Naive B cell (primary cell): ENCODE measurements at regions not wholly inside any gene's neighbourhood (a gene's known extent, or its start where the extent isn't known, plus 50 kb on each side); places are given as distances from the start of the nearest gene placed in this dataset.

Experiments used
- ATAC-seq, 2 donors: fragments of 150-1000 bp; cut with Tn5 transposase; 2 replicates each; pipeline ENCODE4 v1.10.0; 2021; ENCODE audit warnings: low read depth in 2 of 2, mild to moderate bottlenecking in 2 of 2, moderate library complexity in 2 of 2
- DNase-seq: peaks from one replicate; pipeline ENCODE4 v3.0.0; 2022
- H3K27ac Mint-ChIP-seq, 6 donors: one replicate each; pipeline ENCODE4 v1.8.0; 2020 to 2022; ENCODE audit warnings: mild to moderate bottlenecking in 6 of 6, mixed read lengths in 6 of 6, moderate library complexity in 5 of 6, inconsistent platforms in 2 of 6
- H3K27me3 Mint-ChIP-seq, 3 donors: one replicate each; pipeline ENCODE4 v1.8.0; 2021 to 2022; ENCODE audit warnings: mixed read lengths in 3 of 3, mild to moderate bottlenecking in 1 of 3
- H3K36me3 Mint-ChIP-seq, 2 donors: one replicate each; pipeline ENCODE4 v1.8.0; 2020 to 2022; ENCODE audit warnings: mixed read lengths in 2 of 2, inconsistent platforms in 1 of 2, mild to moderate bottlenecking in 1 of 2
- H3K4me1 Mint-ChIP-seq, 3 donors: one replicate each; pipeline ENCODE4 v1.8.0; 2020 to 2022; ENCODE audit warnings: mixed read lengths in 3 of 3, inconsistent platforms in 1 of 3, mild to moderate bottlenecking in 1 of 3, moderate library complexity in 1 of 3
- H3K4me3 Mint-ChIP-seq, 8 donors: one replicate each; pipeline ENCODE4 v1.8.0; 2020 to 2022; ENCODE audit warnings: mild to moderate bottlenecking in 8 of 8, mixed read lengths in 8 of 8, moderate library complexity in 8 of 8, inconsistent platforms in 2 of 8
- H3K9me3 Mint-ChIP-seq, 7 donors: one replicate each; pipeline ENCODE4 v1.8.0; 2020 to 2022; ENCODE audit warnings: mixed read lengths in 7 of 7, mild to moderate bottlenecking in 5 of 7, inconsistent platforms in 2 of 7, moderate library complexity in 1 of 7

GRCh38 chr2:43105586-43106558, 120.5 kb downstream of the ZFP36L2 start:
- no peaks in the 10 kb centered on the region for H3K27me3 Mint-ChIP-seq
- ATAC-seq (peak; percentile 50 to 53), DNase-seq (peak; percentile 65)
- peak overlapping the region; percentile 97 to 100 (median 100) for H3K27ac Mint-ChIP-seq
- peak overlapping the region in 7 of 8 donors; percentile 50 to 89 (median 81) for H3K4me3 Mint-ChIP-seq
- peaks cover 49 to 71% (median 70%) of the 10 kb centered on the region in 3 donors for H3K4me1 Mint-ChIP-seq
- peaks cover 0 to 5% of the 10 kb centered on the region in 2 donors for H3K36me3 Mint-ChIP-seq
- peaks cover 0 to 2% (median 0%) of the 10 kb centered on the region in 7 donors for H3K9me3 Mint-ChIP-seq

- Mint-ChIP-seq H3K9me3 (peaks cover 0 to 2% (median 0%) of the 10 kb centered on the region in 7 donors), H3K4me1 (peaks cover 52 to 63% (median 62%) of the 10 kb centered on the region in 3 donors), H3K4me3 (peak overlapping the region in 1 of 8 donors; percentile 35), H3K36me3 (peaks cover 0 to 5% of the 10 kb centered on the region in 2 donors), H3K27me3 (peaks cover 0 to 6% (median 0%) of the 10 kb centered on the region in 3 donors), H3K27ac (peak overlapping the region in 3 of 6 donors; percentile 37 to 100 (median 63))
- no peak for ATAC-seq
- DNase-seq: no peak
These were observed 121.6 kb downstream of the ZFP36L2 start for GRCh38 chr2:43104763-43105162.

GRCh38 chr2:43104106-43104505, 122.3 kb downstream of the ZFP36L2 start:
- peaks cover 46 to 56% (median 55%) of the 10 kb centered on the region in 3 donors for H3K4me1 Mint-ChIP-seq
- H3K9me3 Mint-ChIP-seq: peaks cover 0 to 2% (median 0%) of the 10 kb centered on the region in 7 donors
- peak overlapping the region in 5 of 6 donors; percentile 35 to 79 (median 66) for H3K27ac Mint-ChIP-seq
- peak overlapping the region in 2 of 8 donors; percentile 3 to 67 for H3K4me3 Mint-ChIP-seq
- DNase-seq (no peak), ATAC-seq (no peak)
- peaks cover 0 to 5% of the 10 kb centered on the region in 2 donors for H3K36me3 Mint-ChIP-seq
- peaks cover 0 to 6% (median 0%) of the 10 kb centered on the region in 3 donors for H3K27me3 Mint-ChIP-seq

- Mint-ChIP-seq H3K27ac (no peak overlapping the region), H3K27me3 (peaks cover 0 to 6% (median 0%) of the 10 kb centered on the region in 3 donors), H3K4me1 (peaks cover 40 to 50% (median 48%) of the 10 kb centered on the region in 3 donors), H3K36me3 (peaks cover 0 to 5% of the 10 kb centered on the region in 2 donors), H3K9me3 (peaks cover 0 to 2% (median 0%) of the 10 kb centered on the region in 7 donors), H3K4me3 (no peak overlapping the region)
- ATAC-seq (no peak), DNase-seq (no peak)
These were observed 123.4 kb downstream of the ZFP36L2 start for GRCh38 chr2:43103093-43103404.

- peaks cover 0 to 2% (median 0%) of the 10 kb centered on the region in 7 donors for H3K9me3 Mint-ChIP-seq
These were observed 123.9 kb downstream of the ZFP36L2 start for GRCh38 chr2:43102366-43103092.

GRCh38 chr2:43101751-43102150, 124.7 kb downstream of the ZFP36L2 start:
- Mint-ChIP-seq H3K36me3 (peaks cover 0 to 5% of the 10 kb centered on the region in 2 donors), H3K4me3 (peak overlapping the region in 2 of 8 donors; percentile 15 to 69), H3K4me1 (peaks cover 34 to 47% (median 44%) of the 10 kb centered on the region in 3 donors), H3K27ac (no peak overlapping the region), H3K27me3 (peaks cover 0 to 6% (median 0%) of the 10 kb centered on the region in 3 donors), H3K9me3 (peaks cover 0 to 5% (median 0%) of the 10 kb centered on the region in 7 donors)
- ATAC-seq (no peak), DNase-seq (no peak)

More at GRCh38 chr2:43102366-43103092, 123.9 kb downstream of the ZFP36L2 start:
- Mint-ChIP-seq H3K4me1 (peaks cover 40 to 50% (median 48%) of the 10 kb centered on the region in 3 donors), H3K36me3 (peaks cover 0 to 5% of the 10 kb centered on the region in 2 donors), H3K4me3 (peak overlapping the region in 1 of 8 donors; percentile 16), H3K27ac (peak overlapping the region in 2 of 6 donors; percentile 47 to 75), H3K27me3 (peaks cover 0 to 6% (median 0%) of the 10 kb centered on the region in 3 donors)
- DNase-seq: no peak
- no peak for ATAC-seq

GRCh38 chr2:43100883-43101662, 125.3 kb downstream of the ZFP36L2 start:
- Mint-ChIP-seq H3K4me3 (peak overlapping the region in 4 of 8 donors; percentile 5 to 81 (median 62)), H3K4me1 (peaks cover 27 to 41% (median 37%) of the 10 kb centered on the region in 3 donors), H3K36me3 (peaks cover 0 to 5% of the 10 kb centered on the region in 2 donors), H3K9me3 (peaks cover 0 to 12% (median 5%) of the 10 kb centered on the region in 7 donors), H3K27ac (no peak overlapping the region), H3K27me3 (peaks cover 0 to 6% (median 0%) of the 10 kb centered on the region in 3 donors)
- ATAC-seq (peak; percentile 41 to 58), DNase-seq (peak; percentile 17)

- Mint-ChIP-seq H3K9me3 (peaks cover 0 to 13% (median 6%) of the 10 kb centered on the region in 7 donors), H3K27me3 (peaks cover 0 to 6% (median 0%) of the 10 kb centered on the region in 3 donors), H3K27ac (peak overlapping the region in 2 of 6 donors; percentile 75 to 81), H3K4me1 (peaks cover 22 to 34% (median 31%) of the 10 kb centered on the region in 3 donors), H3K4me3 (peak overlapping the region in 3 of 8 donors; percentile 5 to 79 (median 40)), H3K36me3 (peaks cover 0 to 5% of the 10 kb centered on the region in 2 donors)
- ATAC-seq: no peak
- no peak for DNase-seq
These were observed 126.0 kb downstream of the ZFP36L2 start for GRCh38 chr2:43100362-43100882.

- peaks cover 0 to 5% of the 10 kb centered on the region in 2 donors for H3K36me3 Mint-ChIP-seq
- peak overlapping the region in 2 of 8 donors; percentile 2 to 79 for H3K4me3 Mint-ChIP-seq
- ATAC-seq (no peak), DNase-seq (no peak)
- peaks cover 0 to 6% (median 0%) of the 10 kb centered on the region in 3 donors for H3K27me3 Mint-ChIP-seq
- peak overlapping the region in 1 of 6 donors; percentile 22 for H3K27ac Mint-ChIP-seq
- peaks cover 21 to 28% (median 24%) of the 10 kb centered on the region in 3 donors for H3K4me1 Mint-ChIP-seq
- H3K9me3 Mint-ChIP-seq: peaks cover 0 to 13% (median 6%) of the 10 kb centered on the region in 7 donors
These were observed 126.6 kb downstream of the ZFP36L2 start for GRCh38 chr2:43099797-43100196.

GRCh38 chr2:43098539-43098938, 127.9 kb downstream of the ZFP36L2 start:
- DNase-seq (no peak), ATAC-seq (no peak)
- Mint-ChIP-seq H3K36me3 (no peaks in the 10 kb centered on the region), H3K27ac (no peak overlapping the region), H3K4me3 (peak overlapping the region in 2 of 8 donors; percentile 15 to 25), H3K4me1 (peaks cover 14 to 18% (median 15%) of the 10 kb centered on the region in 3 donors), H3K27me3 (peaks cover 0 to 6% (median 0%) of the 10 kb centered on the region in 3 donors), H3K9me3 (peaks cover 0 to 13% (median 5%) of the 10 kb centered on the region in 7 donors)

GRCh38 chr2:43097644-43098408, 128.6 kb downstream of the ZFP36L2 start:
- ATAC-seq: peak in 1 of 2 donors; percentile 16
- DNase-seq: no peak

More at GRCh38 chr2:43097644-43098408, 128.6 kb downstream of the ZFP36L2 start:
- peak overlapping the region in 4 of 6 donors; percentile 46 to 82 (median 72) for H3K27ac Mint-ChIP-seq
- peaks cover 14 to 16% (median 15%) of the 10 kb centered on the region in 3 donors for H3K4me1 Mint-ChIP-seq
- no peaks in the 10 kb centered on the region for H3K36me3 Mint-ChIP-seq
- H3K27me3 Mint-ChIP-seq: peaks cover 0 to 6% (median 0%) of the 10 kb centered on the region in 3 donors
- H3K9me3 Mint-ChIP-seq: peaks cover 0 to 13% (median 5%) of the 10 kb centered on the region in 7 donors
- peak overlapping the region in 1 of 8 donors; percentile 45 for H3K4me3 Mint-ChIP-seq
